GM18505 (cell line): ENCODE measurements at regions not wholly inside any gene's neighbourhood (a gene's known extent, or its start where the extent isn't known, plus 50 kb on each side); places are given as distances from the start of the nearest gene placed in this dataset.
"Not testable (repeated sequence)": the region's sequence is repeated elsewhere in the genome, so short reads cannot be mapped to it uniquely, and the experiment has no call there.

ENCODE experiments used
- ATAC-seq: cut with Tn5 transposase; IDR thresholded peaks from one replicate; pipeline ENCODE4 v1.9.1; 2021; ENCODE audit not compliant: unreplicated experiment
- POLR2A ChIP-seq: IDR thresholded peaks from 4 replicates; pipeline ENCODE4 v1.6.1; 2011; ENCODE audit warnings: borderline replicate concordance; ENCODE audit not compliant: insufficient read depth, insufficient read length; ENCODE audit errors: extremely low read depth

DNA sequence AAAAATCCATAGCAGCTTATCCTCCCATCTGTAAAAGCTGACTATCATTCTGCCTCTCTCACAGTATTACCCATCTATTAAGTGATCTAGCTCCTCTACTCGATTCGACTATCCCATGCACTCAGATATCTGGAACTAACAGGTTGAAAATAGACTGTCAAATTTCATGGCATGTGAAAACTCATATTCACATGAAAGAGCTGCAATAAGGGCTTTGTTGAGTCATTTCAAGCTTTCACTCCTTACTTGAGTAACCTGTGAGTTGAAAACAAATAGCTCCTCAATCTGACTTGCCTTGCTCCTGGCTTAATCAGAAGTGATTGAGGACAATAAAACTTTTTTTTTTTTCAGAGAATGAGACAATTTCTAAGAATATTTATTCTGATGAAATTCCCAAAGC, 192.4 kb upstream of the ERBB4 start:
- peak; percentile 88 for ATAC-seq
- no peak for TF ChIP-seq POLR2A

DNA sequence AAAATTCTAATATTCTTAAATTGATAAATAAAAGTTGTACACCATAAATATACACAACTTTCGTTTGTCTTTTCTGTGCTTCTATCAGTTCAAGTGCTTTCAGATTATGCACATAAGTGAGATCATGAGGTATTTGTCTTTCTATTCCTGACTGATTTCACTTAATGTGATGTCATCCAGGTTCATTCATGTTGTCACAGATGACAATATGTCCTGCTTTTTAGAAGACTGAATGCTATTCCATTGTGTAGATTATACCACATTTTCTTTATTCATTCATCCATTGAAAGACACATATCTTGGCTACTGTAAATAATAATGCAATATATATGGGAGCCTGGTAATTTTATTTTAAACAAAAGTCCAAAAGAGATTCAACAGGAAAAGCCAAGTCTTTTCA, 190.1 kb upstream of the ERBB4 start:
- no peak for TF ChIP-seq POLR2A
- ATAC-seq: no peak

DNA sequence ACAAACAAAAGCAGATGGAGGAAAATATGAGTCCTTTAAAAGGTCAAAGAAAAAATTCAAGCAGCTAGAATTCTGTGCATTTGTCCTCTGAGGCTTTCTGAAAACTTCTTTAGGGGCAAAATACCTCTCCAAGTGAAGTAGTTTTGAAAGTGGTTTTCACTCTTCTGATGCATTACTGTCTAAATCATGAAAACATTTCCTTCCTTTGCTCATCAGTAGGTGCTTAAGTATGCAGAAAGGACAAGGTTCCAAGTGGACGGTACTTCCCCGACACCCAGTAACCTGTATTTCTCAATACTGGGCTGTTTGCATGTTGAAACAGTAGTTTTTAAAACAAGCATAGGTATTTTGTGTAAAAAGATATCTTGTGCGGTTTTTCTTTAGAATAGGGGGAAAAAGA, 189.1 kb upstream of the ERBB4 start:
- peak; percentile 31 for ATAC-seq
- no peak for TF ChIP-seq POLR2A

DNA sequence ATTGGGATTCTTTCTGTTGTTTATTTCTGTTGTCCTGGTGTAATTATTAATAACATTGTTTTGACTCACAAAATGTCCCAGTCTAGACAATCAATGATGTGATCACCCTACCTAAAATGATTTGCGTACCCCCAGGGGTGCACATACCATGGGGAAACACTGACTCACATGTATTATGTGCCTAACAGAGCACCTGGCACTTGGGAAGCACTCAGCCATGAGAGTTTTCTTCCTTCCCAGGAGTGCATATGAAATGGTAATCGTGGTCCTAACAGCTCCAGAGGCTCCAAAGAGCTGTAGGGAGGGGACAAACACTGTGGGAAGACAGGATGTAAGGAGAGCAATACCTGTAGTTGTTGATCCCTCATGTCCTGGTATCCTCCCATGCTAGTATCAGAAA, 187.8 kb upstream of the ERBB4 start:
- no peak for ATAC-seq

DNA sequence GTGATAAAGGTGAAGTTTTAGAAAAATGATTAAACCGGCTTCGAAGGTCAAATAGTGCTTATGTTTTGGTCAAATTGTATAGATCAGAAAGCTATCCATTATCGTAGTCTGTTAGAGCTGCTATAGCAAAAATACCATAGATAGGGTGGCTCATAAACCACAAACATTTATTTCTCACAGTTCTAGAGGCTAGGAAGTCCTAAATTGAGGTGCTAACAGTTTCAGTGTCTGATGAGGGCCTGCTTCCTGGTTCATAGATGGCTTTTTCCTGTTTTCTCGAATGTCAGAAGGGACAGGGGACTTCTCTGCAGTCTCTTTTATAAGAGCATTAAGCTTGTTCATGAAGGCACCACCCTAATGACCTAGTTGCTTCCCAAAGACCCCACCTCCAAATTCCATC, 186.6 kb upstream of the ERBB4 start:
- TF ChIP-seq POLR2A: no peak
- no peak for ATAC-seq

More for the DNA sequence above, 187.8 kb upstream of the ERBB4 start:
- no peak for TF ChIP-seq POLR2A

DNA sequence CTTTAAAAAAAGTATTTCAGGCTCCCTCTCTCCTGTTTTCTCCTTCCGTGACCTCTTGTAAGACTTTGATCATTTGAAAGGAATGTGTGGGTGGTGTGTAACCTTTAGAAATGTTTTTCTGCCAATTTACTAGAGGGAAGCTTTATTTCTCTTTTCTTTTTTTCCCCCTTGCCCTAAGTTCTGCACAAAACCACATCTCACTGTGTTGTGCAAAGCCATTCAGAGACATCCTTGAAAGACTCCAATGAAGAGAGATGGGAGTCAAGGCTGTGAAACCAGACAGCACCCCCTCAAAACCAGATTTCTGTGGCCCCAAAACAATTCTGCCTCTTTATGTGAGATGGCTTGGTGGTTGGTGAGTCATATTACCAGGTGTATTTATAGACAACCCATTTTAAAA, 184.6 kb upstream of the ERBB4 start:
- no peak for ATAC-seq
- no peak for TF ChIP-seq POLR2A

DNA sequence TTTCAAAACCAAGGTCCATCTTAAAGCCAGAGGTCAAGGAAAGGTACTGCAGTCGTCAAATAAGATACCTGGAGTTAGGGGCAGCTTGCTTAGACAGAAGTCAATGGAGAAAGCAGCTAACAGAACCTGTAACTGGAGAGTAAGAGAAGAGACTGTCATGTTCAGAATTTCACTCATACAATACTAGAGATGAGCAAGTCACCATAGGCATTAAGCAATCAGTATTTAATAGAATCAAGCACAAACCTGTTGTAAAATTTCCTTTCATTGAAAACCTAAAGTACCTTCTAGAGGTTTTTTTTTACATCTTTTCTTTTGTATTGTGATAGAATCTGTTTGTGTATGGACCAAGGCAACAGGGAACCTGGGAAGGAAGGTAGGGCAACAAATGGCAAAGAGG, 183.4 kb upstream of the ERBB4 start:
- ATAC-seq: no peak
- no peak for TF ChIP-seq POLR2A

DNA sequence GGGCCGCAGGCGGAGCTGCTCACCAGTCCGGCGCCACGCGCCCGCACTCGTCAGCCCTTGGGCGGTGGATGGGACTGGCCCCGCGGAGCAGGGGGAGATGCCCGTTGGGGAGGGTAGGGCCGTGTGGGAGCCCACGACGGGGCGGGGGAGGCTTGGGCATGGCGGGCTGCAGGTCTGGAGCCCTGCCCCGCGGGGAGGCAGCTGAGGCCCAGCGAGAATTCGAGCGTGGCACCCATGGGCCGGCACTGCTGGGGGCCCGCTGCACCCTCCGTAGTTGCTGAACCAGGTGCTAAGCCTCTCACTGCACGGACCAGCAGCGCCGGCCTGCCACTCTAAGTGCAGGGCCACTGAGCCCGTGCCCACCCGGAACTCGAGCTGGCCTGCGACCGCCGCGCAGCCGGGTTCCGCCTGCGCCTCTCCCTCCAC, 182.4 kb upstream of the ERBB4 start:
- ATAC-seq: no peak
- no peak for TF ChIP-seq POLR2A

DNA sequence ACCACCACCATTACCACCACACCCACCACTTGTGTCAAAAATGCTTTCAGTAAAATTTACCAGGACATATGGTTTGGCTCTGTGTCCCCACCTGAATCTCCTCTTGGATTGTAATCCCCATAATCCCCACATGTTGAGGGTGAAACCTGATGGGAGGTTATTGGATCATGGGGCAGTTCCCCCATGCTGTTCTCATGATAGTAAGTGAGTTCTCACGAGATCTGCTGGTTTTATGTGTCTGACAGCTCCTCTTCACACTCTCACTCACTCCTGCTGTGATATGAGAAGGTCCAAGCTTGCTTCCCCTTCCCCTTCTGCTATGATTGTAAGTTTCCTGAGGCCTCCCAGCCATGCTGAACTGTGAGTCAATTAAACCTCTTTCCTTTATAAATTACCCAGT, 176.8 kb upstream of the ERBB4 start:
- not testable (repeated sequence) for ATAC-seq

DNA sequence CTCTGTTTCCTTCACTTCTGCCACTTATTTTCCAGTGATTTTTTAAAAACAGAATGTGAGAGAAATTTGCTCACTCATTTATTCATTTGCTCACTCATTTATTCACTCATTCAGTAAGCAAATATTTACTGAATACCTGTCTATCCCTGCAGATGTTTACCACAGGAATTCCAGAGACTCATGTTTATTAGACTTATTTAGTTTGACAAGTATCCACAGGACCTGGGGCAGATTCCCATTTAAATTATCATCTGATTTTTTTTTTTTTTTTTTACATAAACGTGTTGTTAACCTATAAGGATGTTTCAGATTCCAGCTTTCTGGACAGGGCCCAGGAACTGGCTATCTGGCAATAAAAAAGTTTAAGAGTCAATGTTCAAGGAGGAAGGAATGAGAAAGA, 175.1 kb upstream of the ERBB4 start:
- no peak for TF ChIP-seq POLR2A
- no peak for ATAC-seq

DNA sequence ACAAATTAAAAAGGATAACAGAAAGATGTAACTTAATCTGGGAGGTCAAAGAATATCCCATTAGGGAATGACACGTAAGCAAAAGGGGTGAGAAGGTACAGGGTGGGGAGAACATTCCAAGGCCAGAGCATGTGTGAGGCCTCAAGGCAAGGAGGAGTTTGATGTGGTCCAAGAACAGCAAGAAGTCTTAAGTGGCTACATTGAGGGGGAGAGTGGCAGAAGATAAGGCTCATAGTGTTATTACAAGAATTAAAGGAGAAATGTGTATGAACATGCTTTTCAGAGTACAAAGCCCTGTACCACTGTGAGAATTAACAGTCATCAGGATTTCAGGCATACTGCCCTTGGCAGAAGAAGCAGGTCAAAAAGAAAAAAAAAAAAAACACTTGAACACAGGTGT, 174.4 kb upstream of the ERBB4 start:
- no peak for ATAC-seq
- no peak for TF ChIP-seq POLR2A

DNA sequence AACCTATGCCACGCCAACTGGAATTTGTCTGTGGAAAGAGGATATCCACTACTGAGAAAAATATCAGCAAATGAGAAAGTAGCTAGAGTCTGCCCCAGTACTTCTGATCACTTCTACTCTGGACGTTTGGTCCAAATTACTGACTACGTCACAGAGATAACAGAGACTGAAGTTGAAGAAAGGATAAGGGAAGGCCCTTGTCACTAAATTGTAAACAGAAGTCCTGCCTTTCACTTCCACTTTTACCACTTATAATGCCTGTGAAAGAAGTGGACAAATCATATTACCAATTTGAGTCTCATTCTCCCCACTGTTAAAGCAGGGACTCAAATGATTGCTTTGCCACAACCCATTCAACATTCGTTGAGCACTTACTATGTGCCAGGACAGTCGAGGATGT, 173.9 kb upstream of the ERBB4 start:
- ATAC-seq: no peak
- TF ChIP-seq POLR2A: no peak

DNA sequence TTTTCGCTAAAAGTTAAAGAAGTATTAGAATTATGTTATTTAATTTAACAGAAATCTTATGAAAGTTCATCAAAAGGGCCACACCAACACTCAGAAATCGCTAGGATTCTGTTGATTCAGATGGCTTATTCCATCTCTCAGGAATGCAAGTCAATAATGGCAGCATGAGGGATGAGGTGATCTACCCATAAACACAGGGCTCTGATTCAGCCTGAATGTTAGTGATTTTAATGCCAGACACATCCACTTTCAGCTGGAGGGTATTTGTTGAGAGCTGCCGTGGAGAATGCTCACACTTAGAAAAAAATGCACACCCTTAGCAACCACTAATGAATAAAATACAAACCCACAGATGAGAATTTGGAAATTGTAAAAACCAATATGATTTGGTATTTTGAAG, 173.3 kb upstream of the ERBB4 start:
- TF ChIP-seq POLR2A: no peak
- ATAC-seq: no peak

DNA sequence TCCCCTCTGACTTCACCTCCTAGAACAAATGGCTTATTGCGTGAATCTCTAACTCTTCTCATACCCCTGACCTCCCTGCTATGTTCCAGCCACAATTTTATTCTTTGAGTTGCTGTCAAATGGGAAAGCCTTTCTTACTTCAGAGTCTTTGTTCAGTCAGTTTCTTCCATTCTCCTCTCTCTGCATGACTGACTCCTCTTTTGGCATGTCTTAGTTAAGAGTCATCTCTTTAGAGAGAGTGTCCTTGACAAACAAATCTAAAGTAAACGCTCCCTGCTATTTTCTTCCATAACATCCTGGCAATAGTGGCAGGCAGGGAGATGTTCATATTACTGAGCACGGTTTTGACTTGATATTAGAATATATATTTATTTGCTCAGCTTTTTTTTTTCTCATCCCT, 170.7 kb upstream of the ERBB4 start:
- TF ChIP-seq POLR2A: no peak

DNA sequence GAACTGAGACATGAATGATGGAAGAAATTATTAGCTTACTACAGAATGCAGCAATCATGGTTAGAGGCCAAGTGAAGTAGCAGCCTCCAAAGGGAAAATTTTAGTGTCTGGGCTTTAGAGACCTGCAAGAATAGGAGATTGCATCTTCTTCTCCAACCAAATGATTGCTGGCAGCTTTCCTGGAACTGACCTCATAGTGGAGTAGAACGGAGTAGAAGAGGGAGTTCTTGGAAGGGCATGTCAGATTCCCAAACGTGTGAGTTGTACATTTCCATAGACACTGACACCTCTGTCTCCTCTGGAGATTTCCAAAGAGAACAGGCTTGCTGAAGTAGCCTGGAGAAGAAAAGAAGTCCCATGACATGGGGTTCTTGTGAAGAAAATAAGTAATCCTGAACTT, 169.8 kb upstream of the ERBB4 start:
- ATAC-seq: no peak
- no peak for TF ChIP-seq POLR2A

More for the DNA sequence above, 170.7 kb upstream of the ERBB4 start:
- no peak for ATAC-seq
